Lower leg skin (tissue), 3 donors: ENCODE measurements at regions not wholly inside any gene's neighbourhood (a gene's known extent, or its start where the extent isn't known, plus 50 kb on each side); places are given as distances from the start of the nearest gene placed in this dataset.

Source experiments
- CTCF ChIP-seq, 3 donors: fragments of 450-650 bp; IDR thresholded peaks; one replicate each; pipeline ENCODE4 v1.5.1; 2016; ENCODE audit warnings: antibody characterized with exemption in 3 of 3, mild to moderate bottlenecking in 3 of 3, moderate library complexity in 2 of 3
- POLR2A ChIP-seq, 2 donors: fragments of 450-650 bp; IDR thresholded peaks; one replicate each; pipeline ENCODE4 v1.6.1; 2016 to 2017; ENCODE audit warnings: antibody characterized with exemption in 2 of 2, mild to moderate bottlenecking in 1 of 2, moderate library complexity in 1 of 2

GRCh38 chr5:21007781-21008180, 1019.8 kb upstream of the CDH18 start:
- TF ChIP-seq CTCF (IDR thresholded peaks at IDR 0.05) = no peak
- TF ChIP-seq POLR2A (IDR thresholded peaks at IDR 0.05) = no peak
